A549 (cell line): ENCODE measurements at regions not wholly inside any gene's neighbourhood (a gene's known extent, or its start where the extent isn't known, plus 50 kb on each side); places are given as distances from the start of the nearest gene placed in this dataset.

Experiments used
- ATAC-seq, 2 experiments: fragments of 200-7000 bp in 1 of 2; fragments of >200 bp in 1 of 2; cut with Nextera tagmentation in 1 of 2; cut with Tn5 transposase in 1 of 2; 3 replicates each; pipeline versions ENCODE4 v1.8.0 to v1.9.1; 2018 to 2020; ENCODE audit warnings: mild to moderate bottlenecking in 1 of 2, moderate library complexity in 1 of 2
- CTCF ChIA-PET: fragments of 300-600 bp; sonication (Branson Sonifier 250); formaldehyde crosslinking; extraction: SDS; loops from one replicate; lab custom pipeline; 2021; ENCODE audit warnings: antibody characterized with exemption, inconsistent platforms; lab: Yijun Ruan, JAX
- POLR2A ChIA-PET: fragments of 350-600 bp; formaldehyde crosslinking; extraction: SDS; loops from one replicate; lab custom pipeline; 2021; ENCODE audit warnings: antibody characterized with exemption, inconsistent platforms; lab: Yijun Ruan, JAX
- DNase-seq, 2 experiments: peaks; one replicate each; pipeline versions ENCODE4 v3.0.0 to v3.0.0-alpha.2; 2011 to 2016; ENCODE audit warnings: low read depth in 1 of 2, low spot score in 1 of 2
- FAIRE-seq: peaks from 2 replicates; lab custom pipeline; 2011; peaks lifted over from hg19 to GRCh38; lab: Jason Lieb, UNC
- H3K27ac ChIP-seq, 2 experiments: fragments of >200 bp; sonication (Bioruptor Twin); formaldehyde crosslinking; 3 replicates each; pipeline ENCODE4 v1.5.1; 2016 to 2017
- H3K4me1 ChIP-seq: fragments of >200 bp; sonication (Bioruptor Twin); formaldehyde crosslinking; 3 replicates; pipeline ENCODE4 v1.6.1; 2016
- H3K4me2 ChIP-seq: fragments of >200 bp; sonication (Bioruptor Twin); formaldehyde crosslinking; 3 replicates; pipeline ENCODE4 v1.6.1; 2016
- H3K4me3 ChIP-seq: fragments of >200 bp; sonication (Bioruptor Twin); formaldehyde crosslinking; 3 replicates; pipeline ENCODE4 v1.5.1; 2016
- H3K9me3 ChIP-seq: fragments of >200 bp; sonication (Bioruptor Twin); formaldehyde crosslinking; 3 replicates; pipeline ENCODE4 v1.6.1; 2016
- ATOH8 ChIP-seq: fragments of 250-450 bp; sonication (Bioruptor Pico); IDR thresholded peaks from 2 replicates; pipeline ENCODE4 v1.5.0; 2020; ENCODE audit warnings: low read depth, mild to moderate bottlenecking, moderate library complexity
- BHLHE40 ChIP-seq: IDR thresholded peaks from 2 replicates; pipeline ENCODE4 v1.6.1; 2012; ENCODE audit warnings: low read depth, low read length, inconsistent platforms
- CBX8 ChIP-seq: fragments of 200-600 bp; sonication (generic); IDR thresholded peaks from 2 replicates; pipeline ENCODE4 v1.6.1; 2016
- CHD2 ChIP-seq: fragments of 150-350 bp; IDR thresholded peaks from 2 replicates; pipeline ENCODE4 v1.6.1; 2014; ENCODE audit warnings: low read length; ENCODE audit not compliant: partially characterized antibody
- CHD4 ChIP-seq: fragments of 200-600 bp; sonication (generic); IDR thresholded peaks from 2 replicates; pipeline ENCODE4 v1.6.1; 2016; ENCODE audit warnings: antibody characterized with exemption, mild to moderate bottlenecking, borderline replicate concordance
- CTCF ChIP-seq: fragments of >200 bp; sonication (Bioruptor Twin); formaldehyde crosslinking; IDR thresholded peaks from 3 replicates; pipeline ENCODE4 v1.5.1; 2016
- E2F6 ChIP-seq: IDR thresholded peaks from 2 replicates; pipeline ENCODE4 v1.6.1; 2012; ENCODE audit warnings: low read depth, borderline replicate concordance
- EHF ChIP-seq: fragments of 250-450 bp; sonication (Bioruptor Pico); IDR thresholded peaks from 2 replicates; pipeline ENCODE4 v1.5.0; 2020; ENCODE audit warnings: mild to moderate bottlenecking
- EHMT2 ChIP-seq: fragments of 200-600 bp; sonication (generic); IDR thresholded peaks from 2 replicates; pipeline ENCODE4 v1.6.1; 2016; ENCODE audit warnings: antibody characterized with exemption, low read depth, mild to moderate bottlenecking, moderate library complexity
- EP300 ChIP-seq, 2 experiments: fragments of >200 bp; sonication (Bioruptor Twin); formaldehyde crosslinking; IDR thresholded peaks; 2 replicates in 1 of 2; 3 replicates in 1 of 2; pipeline ENCODE4 v1.6.1; 2016 to 2017
- HDAC2 ChIP-seq: fragments of 200-600 bp; sonication (generic); IDR thresholded peaks from 2 replicates; pipeline ENCODE4 v1.6.1; 2016
- HMGXB4 ChIP-seq: fragments of 250-450 bp; sonication (Bioruptor Pico); IDR thresholded peaks from 2 replicates; pipeline ENCODE4 v1.5.0; 2021; ENCODE audit warnings: mild to moderate bottlenecking, moderate library complexity, borderline replicate concordance
- HOXB13 ChIP-seq: fragments of 250-450 bp; sonication (Bioruptor Pico); IDR thresholded peaks from 2 replicates; pipeline ENCODE4 v1.5.0; 2020; ENCODE audit warnings: low read depth, mild to moderate bottlenecking, moderate library complexity
- MAZ ChIP-seq: fragments of 150-350 bp; IDR thresholded peaks from 2 replicates; pipeline ENCODE4 v1.6.1; 2014; ENCODE audit warnings: antibody characterized with exemption, low read depth, low read length, borderline replicate concordance
- MYC ChIP-seq: IDR thresholded peaks from 2 replicates; pipeline ENCODE4 v1.6.1; 2012; ENCODE audit warnings: mild to moderate bottlenecking, inconsistent platforms, low read length, improper control_type of control experiment, borderline replicate concordance
- NFE2L2 ChIP-seq: fragments of 150-350 bp; conservative IDR thresholded peaks from 2 replicates; pipeline ENCODE4 v1.6.1; 2014; ENCODE audit warnings: low read length
- NPAS2 ChIP-seq: fragments of 250-450 bp; sonication (Bioruptor Pico); IDR thresholded peaks from 2 replicates; pipeline ENCODE4 v1.8.0; 2022; ENCODE audit warnings: mild to moderate bottlenecking, moderate library complexity, borderline replicate concordance
- NR3C1 ChIP-seq: fragments of >200 bp; sonication (Bioruptor Twin); formaldehyde crosslinking; IDR thresholded peaks from 3 replicates; pipeline ENCODE4 v1.6.1; 2017
- RARB ChIP-seq: fragments of 250-450 bp; sonication (Bioruptor Pico); IDR thresholded peaks from 2 replicates; pipeline ENCODE4 v1.8.0; 2021; ENCODE audit warnings: mild to moderate bottlenecking, moderate library complexity
- REST ChIP-seq: fragments of 200-600 bp; sonication (generic); IDR thresholded peaks from 2 replicates; pipeline ENCODE4 v1.6.1; 2016; ENCODE audit warnings: antibody characterized with exemption, mild to moderate bottlenecking, moderate library complexity
- RFX5 ChIP-seq: fragments of 450-650 bp; IDR thresholded peaks from 2 replicates; pipeline ENCODE4 v1.7.1; 2014; ENCODE audit warnings: antibody characterized with exemption, mild to moderate bottlenecking, moderate library complexity
- TFCP2L1 ChIP-seq: fragments of 250-450 bp; sonication (Bioruptor Pico); IDR thresholded peaks from 2 replicates; pipeline ENCODE4 v1.5.0; 2021; ENCODE audit warnings: mild to moderate bottlenecking
- TP53 ChIP-seq: fragments of 250-450 bp; sonication (Bioruptor Pico); IDR thresholded peaks from 2 replicates; pipeline ENCODE4 v1.5.0; 2021; ENCODE audit warnings: mild to moderate bottlenecking, moderate library complexity
- ZNF302 ChIP-seq: fragments of 250-450 bp; sonication (Bioruptor Pico); IDR thresholded peaks from 2 replicates; pipeline ENCODE4 v1.9.0; 2021; ENCODE audit warnings: inconsistent platforms, mild to moderate bottlenecking, moderate library complexity
- WGBS: methylation state at CpG from one replicate; pipeline ENCODE4 v1.1.6; 2017; ENCODE audit errors: missing lambda C conversion rate; 5-methylcytosine and 5-hydroxymethylcytosine counted together

GRCh38 chr10:24042884-24043283 is 166.1 kb upstream of the KIAA1217 start:
- H3K4me2 ChIP-seq = no peak overlapping the region
- ChIA-PET CTCF (no interaction called here), POLR2A (no interaction called here)
- H3K9me3 ChIP-seq = no peaks in the 10 kb centered on the region
- 33% methylated on average over 3 of the region's 3 CpGs for WGBS
- H3K4me1 ChIP-seq = no peaks in the 10 kb centered on the region
- no peak for DNase-seq
- TF ChIP-seq RARB (CRISPR knock-in tag) (no peak), CHD4 (no peak)
- no peak overlapping the region for H3K27ac ChIP-seq
- no peak overlapping the region for H3K4me3 ChIP-seq
- ATAC-seq = no peak
- FAIRE-seq = no peak

- Histone ChIP-seq H3K27ac (no peak overlapping the region), H3K4me1 (no peaks in the 10 kb centered on the region), H3K4me3 (no peak overlapping the region), H3K9me3 (no peaks in the 10 kb centered on the region), H3K4me2 (no peak overlapping the region)
- no peak for FAIRE-seq
- TF ChIP-seq ATOH8 (CRISPR knock-in tag) (no peak), EHMT2 (no peak), NFE2L2 (no peak), NPAS2 (CRISPR knock-in tag) (no peak), CTCF (no peak), REST (no peak), HOXB13 (CRISPR knock-in tag) (no peak), MYC (no peak), CHD4 (no peak), BHLHE40 (no peak), TP53 (CRISPR knock-in tag) (no peak), E2F6 (no peak), NR3C1 (no peak), TFCP2L1 (CRISPR knock-in tag) (no peak), ZNF302 (no peak), HDAC2 (no peak)
- POLR2A ChIA-PET = no interaction called here
- 3% methylated on average over 2 of the region's 2 CpGs for WGBS
- no peak for DNase-seq
- ATAC-seq = no peak
- CTCF ChIA-PET = no interaction called here
Measured at GRCh38 chr10:24046060-24046459, 162.9 kb upstream of the KIAA1217 start.

GRCh38 chr10:24047176-24047575 is 161.8 kb upstream of the KIAA1217 start:
- no peak for DNase-seq
- ChIA-PET POLR2A (no interaction called here), CTCF (no interaction called here)
- Histone ChIP-seq H3K4me3 (no peak overlapping the region), H3K4me1 (no peaks in the 10 kb centered on the region), H3K9me3 (no peaks in the 10 kb centered on the region), H3K27ac (no peak overlapping the region), H3K4me2 (no peak overlapping the region)
- 0% methylated on average over 1 of the region's 1 CpG for WGBS
- no peak for FAIRE-seq
- no peak for ATAC-seq
- TF ChIP-seq BHLHE40 (no peak), EHMT2 (no peak), CHD2 (no peak), RFX5 (no peak), EP300 (IDR thresholded peaks at IDR 0.05) (no peak), CBX8 (no peak), TP53 (CRISPR knock-in tag) (no peak), MAZ (no peak), HMGXB4 (CRISPR knock-in tag) (no peak), EHF (CRISPR knock-in tag) (no peak)
